Body of pancreas (tissue), 4 donors: ENCODE measurements at regions not wholly inside any gene's neighbourhood (a gene's known extent, or its start where the extent isn't known, plus 50 kb on each side); places are given as distances from the start of the nearest gene placed in this dataset.

ENCODE experiments used
- POLR2A ChIP-seq, 3 donors: fragments of 450-650 bp; IDR thresholded peaks; one replicate each; pipeline ENCODE4 v1.6.1; 2016; ENCODE audit warnings: antibody characterized with exemption in 3 of 3, mild to moderate bottlenecking in 2 of 3
- TF ChIP-seq, protein P1 (sequence below), 7 experiments: fragments of 450-650 bp in 4 of 7; fragments of 200-600 bp in 3 of 7; sonication (generic) in 3 of 7; IDR thresholded peaks; one replicate each; pipeline ENCODE4 v1.5.1; 2016 to 2019; ENCODE audit warnings: antibody characterized with exemption in 7 of 7

DNA sequence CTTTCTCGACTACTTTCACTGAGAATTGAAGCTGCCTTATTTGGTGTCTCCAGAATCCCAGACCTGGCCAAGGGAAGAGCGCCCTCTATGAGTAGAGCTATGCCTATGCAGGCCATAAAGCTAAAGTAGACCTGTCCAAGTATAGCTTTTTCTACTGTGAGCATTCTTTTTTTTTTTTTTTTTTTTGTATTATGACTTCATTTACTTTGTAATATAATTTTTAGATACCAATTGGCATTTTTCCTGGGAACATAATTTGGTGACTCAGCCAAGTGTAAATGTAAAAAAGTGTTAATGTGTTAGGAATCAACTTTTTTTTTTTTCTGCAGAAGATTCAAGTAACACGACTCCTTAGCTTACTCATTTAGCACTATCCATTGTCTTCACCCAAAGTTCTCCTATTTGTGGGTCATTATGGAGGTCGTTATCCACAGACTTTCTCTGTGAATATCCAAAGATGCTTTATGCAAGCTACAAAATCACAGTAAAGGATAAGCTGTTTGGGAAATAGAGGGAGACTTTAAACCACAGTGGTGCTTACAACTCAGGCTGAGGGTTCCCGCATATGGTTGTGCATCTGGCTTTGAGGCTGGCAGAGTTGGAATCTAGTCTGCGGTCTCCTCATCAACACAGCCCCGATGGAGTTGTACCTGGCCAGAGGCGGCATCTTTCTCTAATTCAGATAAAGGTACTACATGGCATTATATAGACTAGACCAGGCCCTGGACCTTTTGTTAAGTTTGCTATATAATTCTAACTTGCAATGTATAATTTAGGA, 1040.2 kb upstream of the SORCS1 start:
- TF ChIP-seq POLR2A (IDR thresholded peaks at IDR 0.05) = no peak
- TF ChIP-seq, protein P1, sequence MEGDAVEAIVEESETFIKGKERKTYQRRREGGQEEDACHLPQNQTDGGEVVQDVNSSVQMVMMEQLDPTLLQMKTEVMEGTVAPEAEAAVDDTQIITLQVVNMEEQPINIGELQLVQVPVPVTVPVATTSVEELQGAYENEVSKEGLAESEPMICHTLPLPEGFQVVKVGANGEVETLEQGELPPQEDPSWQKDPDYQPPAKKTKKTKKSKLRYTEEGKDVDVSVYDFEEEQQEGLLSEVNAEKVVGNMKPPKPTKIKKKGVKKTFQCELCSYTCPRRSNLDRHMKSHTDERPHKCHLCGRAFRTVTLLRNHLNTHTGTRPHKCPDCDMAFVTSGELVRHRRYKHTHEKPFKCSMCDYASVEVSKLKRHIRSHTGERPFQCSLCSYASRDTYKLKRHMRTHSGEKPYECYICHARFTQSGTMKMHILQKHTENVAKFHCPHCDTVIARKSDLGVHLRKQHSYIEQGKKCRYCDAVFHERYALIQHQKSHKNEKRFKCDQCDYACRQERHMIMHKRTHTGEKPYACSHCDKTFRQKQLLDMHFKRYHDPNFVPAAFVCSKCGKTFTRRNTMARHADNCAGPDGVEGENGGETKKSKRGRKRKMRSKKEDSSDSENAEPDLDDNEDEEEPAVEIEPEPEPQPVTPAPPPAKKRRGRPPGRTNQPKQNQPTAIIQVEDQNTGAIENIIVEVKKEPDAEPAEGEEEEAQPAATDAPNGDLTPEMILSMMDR (IDR thresholded peaks at IDR 0.05) = peak; percentile 18 to 69 (median 56)
